OCI-LY7 (cell line): ENCODE measurements at regions not wholly inside any gene's neighbourhood (a gene's known extent, or its start where the extent isn't known, plus 50 kb on each side); places are given as distances from the start of the nearest gene placed in this dataset.

Source experiments
- BruUV-seq: library from RNA; stranded (reverse); fragments of 400-500 nt; replicated peaks from 2 replicates; lab custom pipeline; 2021; lab: Mats Ljungman, UMichigan
- CTCF ChIA-PET: fragments of 300-600 bp; sonication (Branson Sonifier 250); formaldehyde crosslinking; loops from one replicate; lab custom pipeline; 2022; ENCODE audit warnings: antibody characterized with exemption; ENCODE audit not compliant: unreplicated experiment; lab: Charles Lee
- POLR2A ChIA-PET: fragments of 300-600 bp; sonication (Branson Sonifier 250); formaldehyde crosslinking; loops from one replicate; lab custom pipeline; 2022; ENCODE audit warnings: antibody characterized with exemption; lab: Charles Lee
- DNase-seq: peaks from one replicate; pipeline ENCODE4 v3.0.0-alpha.2; 2015; ENCODE audit warnings: low spot score
- H2AFZ ChIP-seq: fragments of 200-600 bp; sonication (generic), shearing (Covaris generic); 2 replicates; pipeline ENCODE4 v1.6.1; 2014; ENCODE audit warnings: mild to moderate bottlenecking, antibody characterized with exemption, low read length, moderate library complexity
- H3K27ac ChIP-seq: fragments of 200-600 bp; sonication (generic); 2 replicates; pipeline ENCODE4 v1.5.1; 2014; ENCODE audit warnings: mixed run types, low read depth, mild to moderate bottlenecking, moderate library complexity, low read length, inconsistent platforms; ENCODE audit not compliant: poor library complexity, severe bottlenecking
- H3K36me3 ChIP-seq: fragments of 200-600 bp; sonication (generic); 2 replicates; pipeline ENCODE4 v1.6.1; 2014; ENCODE audit warnings: mild to moderate bottlenecking, antibody characterized with exemption, low read length, moderate library complexity, mixed read lengths; ENCODE audit not compliant: insufficient read depth
- H3K4me1 ChIP-seq: fragments of 200-600 bp; sonication (generic); 2 replicates; pipeline ENCODE4 v1.5.1; 2014; ENCODE audit warnings: mild to moderate bottlenecking, low read length; ENCODE audit not compliant: insufficient read depth, poor library complexity, severe bottlenecking
- H3K4me2 ChIP-seq: fragments of 200-600 bp; sonication (generic); 2 replicates; pipeline ENCODE4 v1.6.1; 2014; ENCODE audit warnings: mild to moderate bottlenecking, low read length
- H3K4me3 ChIP-seq: fragments of 200-600 bp; sonication (generic); 2 replicates; pipeline ENCODE4 v1.5.1; 2014; ENCODE audit warnings: mild to moderate bottlenecking, low read depth, low read length; ENCODE audit not compliant: poor library complexity, severe bottlenecking
- H3K79me2 ChIP-seq: fragments of 200-600 bp; sonication (generic); 2 replicates; pipeline ENCODE4 v1.6.1; 2016; ENCODE audit warnings: low read depth, mild to moderate bottlenecking, low read length, moderate library complexity, mixed read lengths; ENCODE audit not compliant: insufficient read depth
- H3K9me2 ChIP-seq: fragments of 200-600 bp; sonication (generic); 2 replicates; pipeline ENCODE4 v1.6.1; 2016; ENCODE audit warnings: mild to moderate bottlenecking, low read length, mixed read lengths; ENCODE audit not compliant: insufficient read depth
- H3K9me3 ChIP-seq: fragments of 200-600 bp; sonication (generic); 2 replicates; pipeline ENCODE4 v1.6.1; 2014; ENCODE audit warnings: mild to moderate bottlenecking, mixed run types, low read length, mixed read lengths
- H4K20me1 ChIP-seq: fragments of 200-600 bp; sonication (generic); 2 replicates; pipeline ENCODE4 v1.6.1; 2014; ENCODE audit warnings: mild to moderate bottlenecking, antibody characterized with exemption, low read length, moderate library complexity, mixed read lengths; ENCODE audit not compliant: insufficient read depth
- CTCF ChIP-seq: fragments of 200-600 bp; sonication (generic); conservative IDR thresholded peaks from 2 replicates; pipeline ENCODE4 v1.5.1; 2014; ENCODE audit warnings: mild to moderate bottlenecking, antibody characterized with exemption, low read length, moderate library complexity, mixed read lengths
- EZH2phosphoT487 ChIP-seq: fragments of 200-600 bp; sonication (generic); IDR thresholded peaks from 2 replicates; pipeline ENCODE4 v1.6.1; 2018; ENCODE audit warnings: low read depth, borderline replicate concordance, mild to moderate bottlenecking, mixed run types, antibody characterized with exemption, low read length, moderate library complexity, mixed read lengths
- intact Hi-C: fragments of 100-400 bp; cut with micrococcal nuclease; formaldehyde crosslinking; loops from one replicate; pipeline ENCODE4 v1.10.0; 2022; ENCODE audit not compliant: unreplicated experiment

- no peak for DNase-seq
- no peak overlapping the region for H3K4me3 ChIP-seq
- no peaks in the 10 kb centered on the region for H3K36me3 ChIP-seq
- H3K4me2 ChIP-seq = no peak overlapping the region
- no peaks in the 10 kb centered on the region for H3K79me2 ChIP-seq
- TF ChIP-seq EZH2phosphoT487 = no peak
- TF ChIP-seq CTCF = no peak
- H2AFZ ChIP-seq = no peak overlapping the region
- ChIA-PET CTCF (no interaction called here), POLR2A (interaction anchor here (0.6 to 1.6 kb wide), 4 partner anchors 10 to 378 kb away, joined by 3 to 7 read pairs (median 4); no protein-coding TSS in a partner anchor)
- H3K9me3 ChIP-seq = no peaks in the 10 kb centered on the region
- no TSS peak for BruUV-seq
- H3K9me2 ChIP-seq = no peaks in the 10 kb centered on the region
- no peaks in the 10 kb centered on the region for H4K20me1 ChIP-seq
- H3K27ac ChIP-seq = no peak overlapping the region
- intact Hi-C loops = no loop called here
- H3K4me1 ChIP-seq = peaks cover 4% of the 10 kb centered on the region
Observed at GRCh38 chr17:69712801-69713311, 298.4 kb downstream of the MAP2K6 start.

- POLR2A ChIA-PET = interaction anchor here (1.1 kb wide), 1 partner anchor 50 kb away, joined by 3 read pairs; no protein-coding TSS in a partner anchor
Observed at GRCh38 chr17:69713815-69714214, 299.3 kb downstream of the MAP2K6 start.

More at GRCh38 chr17:69713815-69714214, 299.3 kb downstream of the MAP2K6 start:
- H3K9me3 ChIP-seq = no peaks in the 10 kb centered on the region
- no peak for DNase-seq
- no peak overlapping the region for H2AFZ ChIP-seq
- no peak overlapping the region for H3K4me2 ChIP-seq
- CTCF ChIA-PET = no interaction called here
- H3K9me2 ChIP-seq = no peaks in the 10 kb centered on the region
- no peak for TF ChIP-seq CTCF
- no peak for TF ChIP-seq EZH2phosphoT487
- no peak overlapping the region for H3K27ac ChIP-seq
- peaks cover 4% of the 10 kb centered on the region for H3K4me1 ChIP-seq
- no TSS peak for BruUV-seq
- H3K79me2 ChIP-seq = no peaks in the 10 kb centered on the region
- intact Hi-C loops = no loop called here
- H3K4me3 ChIP-seq = no peak overlapping the region
- H4K20me1 ChIP-seq = no peaks in the 10 kb centered on the region
- no peaks in the 10 kb centered on the region for H3K36me3 ChIP-seq
